HG02970 (cell line): ENCODE measurements at regions not wholly inside any gene's neighbourhood (a gene's known extent, or its start where the extent isn't known, plus 50 kb on each side); places are given as distances from the start of the nearest gene placed in this dataset.
A peak's percentile ranks its signal among the peaks of the same experiment; 100 is the strongest.

ENCODE experiments used
- ATAC-seq: cut with Tn5 transposase; IDR thresholded peaks from one replicate; pipeline ENCODE4 v1.9.1; 2021; ENCODE audit warnings: mild to moderate bottlenecking, moderate library complexity, moderate number of reproducible peaks; ENCODE audit not compliant: unreplicated experiment, low FRiP score

DNA sequence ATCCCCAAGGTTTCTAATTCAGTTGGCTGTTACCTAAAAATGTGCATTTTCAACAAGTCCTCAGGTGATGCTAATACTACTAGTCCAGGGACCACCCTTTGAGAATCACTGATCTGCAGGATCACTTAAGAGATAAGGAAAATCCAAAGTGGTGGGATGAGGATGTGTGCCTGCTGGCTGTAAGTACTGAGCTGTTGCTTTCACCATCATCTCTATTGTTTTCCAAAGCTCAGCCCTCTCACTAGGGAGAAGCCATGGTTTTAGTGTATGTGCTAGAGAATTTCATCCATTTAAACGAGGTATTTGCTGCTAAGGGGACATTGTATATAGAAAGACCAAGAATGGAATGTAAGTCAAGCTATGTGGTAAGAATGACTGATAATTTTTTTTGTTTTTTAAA lies 202.3 kb downstream of the KIF21A start:
- no peak for ATAC-seq

DNA sequence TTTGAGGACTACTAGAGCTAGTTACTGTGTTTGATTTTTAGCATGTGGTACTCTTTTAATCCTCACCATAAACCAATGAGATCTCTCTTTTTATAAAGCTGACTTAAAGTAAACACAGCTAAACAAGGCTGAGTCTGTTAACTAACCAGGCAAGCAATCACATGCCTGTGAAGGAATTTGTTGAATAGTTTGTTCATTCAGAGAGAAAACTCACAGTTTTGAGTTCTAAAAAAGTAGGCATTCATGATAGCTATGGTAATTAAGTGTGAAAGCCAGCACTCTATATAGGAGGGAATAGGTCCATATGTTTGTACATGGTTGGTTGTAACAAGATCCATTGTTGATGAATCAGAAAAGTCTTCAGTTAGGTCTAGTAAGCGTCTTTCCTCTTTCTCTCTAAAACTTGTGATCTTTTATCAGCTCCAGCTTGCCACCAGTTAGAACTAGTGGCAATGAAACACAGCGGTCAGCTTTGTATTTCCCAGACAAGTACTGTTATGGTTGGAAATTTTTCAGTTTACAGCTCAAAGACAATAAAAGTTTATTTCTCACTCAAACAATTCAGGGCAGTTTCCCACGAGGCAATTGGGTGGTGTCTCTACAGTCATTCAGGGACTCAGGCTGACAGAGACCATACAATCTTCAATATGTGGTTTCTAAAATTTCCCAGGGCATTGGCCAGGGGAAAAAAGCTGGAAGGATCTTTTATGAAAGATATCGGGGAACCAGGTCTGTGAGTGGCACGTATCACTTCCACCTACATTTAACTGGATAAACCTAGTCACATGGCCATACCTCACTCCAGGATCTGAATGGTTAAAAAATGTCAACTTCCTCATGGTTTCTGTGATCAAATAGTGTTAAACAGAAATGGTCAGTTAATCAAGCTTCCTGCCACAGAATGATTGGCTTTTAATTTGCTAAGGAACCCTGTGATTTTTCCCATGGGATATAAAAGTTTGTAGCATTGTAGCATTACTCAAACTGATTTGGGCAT lies 203.1 kb downstream of the KIF21A start:
- ATAC-seq: no peak

DNA sequence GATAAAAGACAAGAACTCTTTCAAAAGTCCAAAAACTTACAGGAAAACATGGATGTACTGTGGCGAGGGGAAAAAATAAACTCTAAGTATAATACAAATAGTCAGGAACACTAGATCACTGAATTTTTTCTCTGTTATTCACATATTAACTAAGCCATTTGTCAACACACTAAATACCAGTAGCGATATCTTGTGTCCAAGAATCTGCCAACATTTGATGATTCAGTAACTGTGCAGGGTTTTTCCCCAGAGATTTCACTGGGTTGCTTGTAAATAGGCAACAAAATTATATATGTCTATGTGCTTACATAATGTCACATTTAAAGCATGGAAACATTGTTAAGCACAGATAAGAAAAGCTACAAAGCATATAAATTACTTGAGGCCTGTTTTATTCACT lies 205.9 kb downstream of the KIF21A start:
- ATAC-seq: no peak

DNA sequence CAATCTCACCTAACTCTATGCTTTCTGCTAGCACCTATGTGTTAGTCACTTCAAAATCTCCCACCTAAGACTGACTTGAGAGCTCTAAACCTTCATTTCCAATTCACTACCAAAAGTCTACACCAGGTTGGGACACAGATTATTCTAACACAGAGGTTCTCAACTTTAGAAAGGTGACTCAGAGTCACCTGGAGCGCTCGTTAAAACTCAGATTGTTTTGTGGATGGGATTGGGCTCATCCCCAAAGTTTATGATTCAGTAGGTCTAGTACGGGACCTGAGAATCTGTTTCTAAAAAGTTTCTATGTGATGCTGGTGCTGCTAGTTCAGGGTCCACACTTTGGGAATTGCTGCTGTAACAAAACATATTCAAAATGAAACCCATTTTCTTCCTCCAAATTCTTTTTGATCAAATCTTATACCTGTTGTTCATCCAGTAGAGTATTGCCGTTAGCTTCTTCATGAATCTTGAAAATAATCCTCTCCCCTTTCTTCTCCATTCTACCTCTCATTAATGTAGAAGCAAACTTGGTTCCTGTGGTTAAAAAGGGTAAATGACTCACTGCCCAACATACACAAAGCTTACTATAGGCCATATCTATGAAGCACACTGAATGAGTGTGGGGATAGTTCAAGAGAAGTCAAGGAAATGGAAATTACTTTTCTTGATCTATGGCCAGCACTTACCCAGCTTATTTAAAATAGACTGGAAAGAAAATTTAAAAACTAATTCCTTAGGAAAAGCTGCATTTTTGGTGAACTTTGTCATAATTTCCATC lies 206.7 kb downstream of the KIF21A start:
- ATAC-seq: no peak

GRCh38 chr12:39230086-39230485 lies 212.8 kb downstream of the KIF21A start:
- no peak for ATAC-seq

DNA sequence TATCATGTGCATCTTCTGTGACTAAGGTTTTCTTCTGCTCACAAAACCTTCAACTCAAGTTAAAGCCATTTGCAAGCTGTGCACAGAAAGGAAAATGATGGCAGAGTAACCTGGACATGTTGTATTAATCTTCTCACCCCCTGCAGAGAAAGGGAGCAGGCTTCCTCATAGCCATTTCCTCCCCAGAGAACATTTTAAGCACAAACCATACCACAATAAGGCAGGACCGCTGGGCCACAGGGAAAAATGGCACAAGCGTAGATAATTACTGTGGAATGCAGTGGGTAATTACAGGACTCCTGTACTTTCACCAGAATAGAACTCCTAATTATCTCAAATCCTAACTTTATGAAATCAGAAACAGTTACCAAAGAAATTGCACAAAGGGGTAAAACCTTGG lies 215.7 kb downstream of the KIF21A start:
- ATAC-seq: no peak

- ATAC-seq: no peak
Observed at GRCh38 chr12:39224971-39225370, 217.9 kb downstream of the KIF21A start.

GRCh38 chr12:39205969-39206368 lies 237.0 kb downstream of the KIF21A start:
- ATAC-seq: no peak

- no peak for ATAC-seq
Observed at GRCh38 chr12:39199351-39199750, 243.6 kb downstream of the KIF21A start.

GRCh38 chr12:39188689-39189088 lies 254.2 kb downstream of the KIF21A start:
- ATAC-seq: no peak

GRCh38 chr12:39186744-39187143 lies 256.2 kb downstream of the KIF21A start:
- no peak for ATAC-seq

GRCh38 chr12:39178837-39179236 lies 264.1 kb downstream of the KIF21A start:
- ATAC-seq: no peak

DNA sequence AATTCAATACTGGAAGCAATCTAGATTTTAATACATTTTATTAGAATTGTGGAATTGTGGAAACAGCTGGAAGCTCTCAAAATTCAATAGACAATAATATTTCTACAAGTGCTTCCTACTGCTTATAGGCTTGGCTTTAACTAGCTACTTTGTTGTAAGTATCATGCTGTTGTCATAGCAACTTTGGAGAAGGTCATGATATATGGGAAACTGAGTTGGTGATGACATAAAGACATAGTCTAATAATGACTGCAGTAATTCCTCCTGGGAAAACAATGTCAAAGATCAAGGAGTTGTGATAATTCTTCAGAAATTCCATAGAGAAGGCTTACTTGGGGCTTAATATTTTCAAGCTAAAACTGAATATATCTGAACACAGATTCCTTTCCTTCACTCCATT lies 266.6 kb downstream of the KIF21A start:
- no peak for ATAC-seq

DNA sequence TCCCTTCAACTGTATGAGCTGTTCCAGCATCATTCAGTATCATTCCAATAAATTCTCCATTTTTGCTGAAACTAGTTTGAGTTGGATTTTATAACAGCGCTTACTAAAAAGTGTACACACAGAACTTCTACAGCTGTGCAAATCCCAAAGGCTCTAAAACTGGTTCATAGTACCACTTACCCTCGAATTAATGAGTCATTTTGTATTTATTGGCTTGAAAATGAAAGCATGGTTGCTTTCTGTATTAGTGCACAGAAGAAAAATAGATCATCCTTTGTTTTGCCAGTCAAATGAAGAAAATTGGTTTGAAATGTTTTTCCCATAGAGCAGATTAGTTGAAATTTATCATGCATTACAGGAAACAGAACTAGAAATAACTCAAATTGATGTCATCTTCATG lies 268.3 kb upstream of the CPNE8 start:
- no peak for ATAC-seq

DNA sequence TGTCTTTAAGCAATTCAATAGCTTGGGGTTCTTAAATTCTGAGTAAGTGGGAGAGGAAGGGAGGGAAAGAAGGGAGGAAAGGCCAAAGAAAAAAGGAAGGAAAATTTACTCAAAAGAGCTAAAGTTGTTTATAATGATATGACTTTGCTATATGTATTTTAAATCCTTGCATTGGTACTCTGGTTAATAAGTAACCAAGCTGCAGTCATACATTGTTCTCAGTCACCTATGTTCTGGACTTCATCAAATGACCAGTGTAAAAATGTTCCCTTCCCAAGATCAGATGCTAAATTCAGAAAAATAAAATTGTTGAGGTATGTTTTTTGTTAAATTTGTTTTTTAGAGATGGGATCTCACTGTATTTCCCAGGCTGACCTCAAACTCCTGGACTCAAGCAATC lies 259.9 kb upstream of the CPNE8 start:
- no peak for ATAC-seq

- no peak for ATAC-seq
Observed at GRCh38 chr12:39161465-39162085, 256.2 kb upstream of the CPNE8 start.

DNA sequence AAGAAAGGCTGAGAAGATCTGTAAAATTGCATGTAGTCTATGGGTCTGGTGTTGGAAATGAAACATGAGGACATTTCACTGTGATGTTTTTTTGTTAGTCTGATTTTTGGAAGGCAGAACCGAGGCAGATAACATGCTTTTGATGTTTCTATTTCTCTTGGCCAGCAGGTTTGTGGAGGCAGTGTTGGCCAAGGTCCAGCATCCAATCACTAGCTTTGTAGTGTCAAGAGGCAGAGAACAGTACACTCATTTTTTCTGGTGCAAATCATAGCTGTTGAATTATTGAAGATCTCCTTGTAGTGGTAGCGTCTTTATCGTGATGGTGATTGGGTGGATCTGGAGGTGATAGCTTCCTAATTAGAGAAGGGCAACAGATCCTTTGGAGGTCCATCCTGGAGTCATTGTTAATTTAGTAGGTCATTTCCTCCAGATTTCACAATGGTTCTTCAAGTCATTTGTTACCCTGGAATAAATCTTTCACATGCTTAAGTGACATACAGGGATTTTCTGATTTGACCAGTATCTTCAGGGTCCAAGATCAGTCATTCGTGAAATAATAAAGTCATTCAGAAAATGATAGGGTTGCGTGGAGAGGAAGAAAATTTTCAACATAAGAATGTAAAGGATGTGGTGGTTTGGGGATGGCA lies 252.4 kb upstream of the CPNE8 start:
- no peak for ATAC-seq

DNA sequence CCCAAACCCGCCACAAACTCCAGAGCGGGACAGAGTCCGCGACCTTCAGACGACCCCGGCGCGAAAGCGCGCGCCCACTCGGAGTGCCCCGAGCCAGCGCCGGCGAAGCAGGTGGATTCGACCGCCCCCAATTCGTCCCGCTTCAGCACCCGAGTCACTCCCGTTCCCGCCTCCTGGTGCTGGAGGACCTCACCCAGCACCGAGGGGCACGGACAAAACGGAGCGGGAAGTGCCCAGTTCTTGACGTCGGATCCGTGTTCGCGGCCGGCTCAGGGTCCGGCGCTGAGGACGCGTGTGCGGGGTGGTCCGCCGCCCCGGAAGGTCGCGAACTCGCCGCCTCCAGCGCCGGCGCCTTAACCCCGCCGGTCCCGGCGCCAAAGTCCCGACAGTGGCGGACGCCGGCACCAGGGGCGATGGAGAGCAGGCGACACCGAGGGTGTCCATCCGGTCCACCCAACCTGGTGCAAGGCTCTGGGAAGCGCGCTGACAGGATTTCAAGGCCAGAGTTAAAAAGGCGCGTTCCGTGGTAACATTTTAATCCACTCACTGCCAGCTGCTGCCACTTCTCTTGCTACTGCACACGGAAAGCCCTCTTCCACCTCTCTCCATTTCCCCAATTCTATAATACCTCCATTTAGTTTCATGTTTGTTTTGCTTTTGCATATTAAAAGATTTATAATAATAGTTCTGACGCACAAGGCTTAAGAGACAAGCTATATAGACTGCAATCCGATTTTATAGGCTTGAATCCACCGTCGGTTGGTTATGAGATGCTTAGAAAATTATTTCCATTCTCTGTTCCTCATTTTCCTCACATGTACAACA lies 240.0 kb upstream of the CPNE8 start:
- ATAC-seq: peak; percentile 90

DNA sequence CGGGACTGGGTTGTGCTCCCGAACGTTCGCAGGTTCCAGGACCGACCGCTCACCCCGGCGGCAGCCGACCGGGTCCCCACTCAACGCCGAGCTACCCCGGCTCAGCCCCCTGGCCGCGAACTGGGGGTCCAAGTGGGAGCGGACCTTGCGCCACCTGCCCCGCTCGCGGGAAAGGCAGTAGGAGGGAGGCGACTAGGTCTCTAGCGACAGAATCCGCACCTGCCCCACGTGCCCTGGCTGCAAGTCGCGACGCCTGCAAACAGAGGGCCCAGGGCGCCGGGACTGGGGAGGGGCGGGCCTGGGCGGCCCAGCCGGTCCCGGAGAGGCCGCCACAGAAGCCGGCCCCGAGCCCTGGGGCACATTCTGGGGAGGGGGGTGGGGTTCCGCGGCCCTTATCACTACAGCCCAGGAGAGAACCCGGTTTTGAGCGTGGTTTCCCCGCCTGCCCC lies 239.2 kb upstream of the CPNE8 start:
- ATAC-seq: no peak

DNA sequence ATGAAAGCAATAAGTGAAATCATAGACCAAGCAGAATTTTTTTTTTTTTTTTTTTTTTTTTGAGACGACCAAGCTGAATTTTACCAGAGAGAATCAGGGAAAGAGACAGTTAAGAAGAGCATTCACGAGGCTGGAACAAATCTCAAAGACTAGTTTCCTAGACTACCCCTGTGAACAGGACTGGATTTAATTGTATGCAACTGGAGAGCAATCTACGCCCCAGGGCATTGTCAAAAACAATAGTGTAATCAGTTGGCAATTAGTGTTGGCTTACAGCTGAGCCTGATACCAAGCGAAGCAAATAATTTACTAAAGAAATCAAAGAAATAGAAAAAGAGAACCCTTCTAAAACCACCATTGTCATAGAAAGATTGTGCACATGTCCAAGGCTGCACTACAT lies 232.9 kb upstream of the CPNE8 start:
- no peak for ATAC-seq
